ENCODE measurements at regions not wholly inside any gene's neighbourhood (a gene's known extent, or its start where the extent isn't known, plus 50 kb on each side); places are given as distances from the start of the nearest gene placed in this dataset.

- TF ChIP-seq CTCF (conservative IDR thresholded peaks at IDR 0.05): no peak
- H3K27ac ChIP-seq: no peak overlapping the region
These were observed 139.3 kb downstream of the NFKBIZ start for GRCh38 chr3:101988596-101988995.

- no peak overlapping the region for H3K27ac ChIP-seq
- no peak for TF ChIP-seq CTCF (conservative IDR thresholded peaks at IDR 0.05)
These were observed 140.4 kb downstream of the NFKBIZ start for GRCh38 chr3:101989578-101990200.

GRCh38 chr3:101992863-101993262, 143.5 kb downstream of the NFKBIZ start:
- no peak for TF ChIP-seq CTCF (conservative IDR thresholded peaks at IDR 0.05)
- H3K27ac ChIP-seq: no peak overlapping the region

GRCh38 chr3:101994386-101994785, 145.1 kb downstream of the NFKBIZ start:
- TF ChIP-seq CTCF (conservative IDR thresholded peaks at IDR 0.05): no peak
- H3K27ac ChIP-seq: no peak overlapping the region

- no peak overlapping the region for H3K27ac ChIP-seq
- TF ChIP-seq CTCF (conservative IDR thresholded peaks at IDR 0.05): no peak
These were observed 146.2 kb downstream of the NFKBIZ start for GRCh38 chr3:101995371-101996046.

- no peak overlapping the region for H3K27ac ChIP-seq
- TF ChIP-seq CTCF (conservative IDR thresholded peaks at IDR 0.05): no peak
These were observed 147.5 kb downstream of the NFKBIZ start for GRCh38 chr3:101996832-101997231.

GRCh38 chr3:101998256-101998926, 149.1 kb downstream of the NFKBIZ start:
- TF ChIP-seq CTCF (conservative IDR thresholded peaks at IDR 0.05): no peak

More at GRCh38 chr3:101998256-101998926, 149.1 kb downstream of the NFKBIZ start:
- no peak overlapping the region for H3K27ac ChIP-seq

Measured in VCaP (cell line).